ENCODE measurements at regions not wholly inside any gene's neighbourhood (a gene's known extent, or its start where the extent isn't known, plus 50 kb on each side); places are given as distances from the start of the nearest gene placed in this dataset.

DNA sequence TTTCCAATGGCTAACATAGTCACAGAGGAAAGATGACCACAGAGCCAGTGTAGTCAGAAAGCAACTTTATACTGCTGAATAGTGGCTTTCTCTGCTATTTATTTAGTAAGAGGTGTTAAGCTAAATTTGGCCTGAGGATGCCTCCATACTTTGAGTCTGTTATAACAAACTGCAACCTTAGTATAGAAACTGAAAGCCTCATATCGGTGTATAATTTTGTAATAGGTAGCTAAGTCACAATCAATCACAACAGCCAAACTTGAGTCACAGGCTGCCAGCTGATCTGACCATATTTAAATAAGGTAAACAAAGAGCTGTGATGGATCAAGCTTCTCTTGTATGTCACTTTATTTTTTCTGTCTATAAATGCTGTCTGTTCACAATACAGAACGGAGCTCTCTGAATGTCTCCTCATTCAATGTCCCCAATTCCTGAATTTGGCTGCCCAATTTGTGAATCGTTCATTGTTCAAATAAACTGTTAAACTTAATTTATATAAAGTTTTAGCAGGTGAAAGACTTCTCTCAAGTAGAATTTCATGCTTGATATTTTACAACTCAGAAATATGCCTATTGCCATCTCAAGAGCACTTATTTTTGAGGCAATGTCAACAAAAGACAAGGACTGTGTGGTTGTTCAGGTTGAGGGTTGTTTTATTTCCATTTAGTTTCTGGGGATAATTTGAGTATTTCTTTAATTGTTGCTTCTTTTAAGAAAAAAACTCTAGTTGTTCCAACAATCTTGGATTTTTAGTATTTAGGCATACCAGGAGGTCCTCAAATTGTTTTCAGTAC, 339.7 kb upstream of the B3GALT2 start:
- 1% methylated on average over 3 of the region's 3 CpGs for WGBS (ENCODE audit: insufficient coverage, low coverage, missing lambda C conversion rate)
- intact Hi-C loops (cut with micrococcal nuclease) = no loop called here
- no peak for TF ChIP-seq MYC (IDR thresholded peaks at IDR 0.05; ENCODE audit: low read depth, low read length)
- TF ChIP-seq MYC (CRISPR knock-in tag; IDR thresholded peaks at IDR 0.05; ENCODE audit: borderline replicate concordance, low read depth) = no peak
- TF ChIP-seq, protein P1, sequence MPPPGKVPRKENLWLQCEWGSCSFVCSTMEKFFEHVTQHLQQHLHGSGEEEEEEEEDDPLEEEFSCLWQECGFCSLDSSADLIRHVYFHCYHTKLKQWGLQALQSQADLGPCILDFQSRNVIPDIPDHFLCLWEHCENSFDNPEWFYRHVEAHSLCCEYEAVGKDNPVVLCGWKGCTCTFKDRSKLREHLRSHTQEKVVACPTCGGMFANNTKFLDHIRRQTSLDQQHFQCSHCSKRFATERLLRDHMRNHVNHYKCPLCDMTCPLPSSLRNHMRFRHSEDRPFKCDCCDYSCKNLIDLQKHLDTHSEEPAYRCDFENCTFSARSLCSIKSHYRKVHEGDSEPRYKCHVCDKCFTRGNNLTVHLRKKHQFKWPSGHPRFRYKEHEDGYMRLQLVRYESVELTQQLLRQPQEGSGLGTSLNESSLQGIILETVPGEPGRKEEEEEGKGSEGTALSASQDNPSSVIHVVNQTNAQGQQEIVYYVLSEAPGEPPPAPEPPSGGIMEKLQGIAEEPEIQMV (tag; conservative IDR thresholded peaks at IDR 0.05; ENCODE audit: low read depth) = no peak
- TF ChIP-seq TBL1XR1 (IDR thresholded peaks at IDR 0.05; ENCODE audit: low read length in 2 of 2) = no peak
- TF ChIP-seq, protein P2, sequence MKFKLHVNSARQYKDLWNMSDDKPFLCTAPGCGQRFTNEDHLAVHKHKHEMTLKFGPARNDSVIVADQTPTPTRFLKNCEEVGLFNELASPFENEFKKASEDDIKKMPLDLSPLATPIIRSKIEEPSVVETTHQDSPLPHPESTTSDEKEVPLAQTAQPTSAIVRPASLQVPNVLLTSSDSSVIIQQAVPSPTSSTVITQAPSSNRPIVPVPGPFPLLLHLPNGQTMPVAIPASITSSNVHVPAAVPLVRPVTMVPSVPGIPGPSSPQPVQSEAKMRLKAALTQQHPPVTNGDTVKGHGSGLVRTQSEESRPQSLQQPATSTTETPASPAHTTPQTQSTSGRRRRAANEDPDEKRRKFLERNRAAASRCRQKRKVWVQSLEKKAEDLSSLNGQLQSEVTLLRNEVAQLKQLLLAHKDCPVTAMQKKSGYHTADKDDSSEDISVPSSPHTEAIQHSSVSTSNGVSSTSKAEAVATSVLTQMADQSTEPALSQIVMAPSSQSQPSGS (CRISPR knock-in tag; IDR thresholded peaks at IDR 0.05) = no peak
- TF ChIP-seq MCM5 (IDR thresholded peaks at IDR 0.05; ENCODE audit: low read depth) = no peak
- TF ChIP-seq, protein P3, sequence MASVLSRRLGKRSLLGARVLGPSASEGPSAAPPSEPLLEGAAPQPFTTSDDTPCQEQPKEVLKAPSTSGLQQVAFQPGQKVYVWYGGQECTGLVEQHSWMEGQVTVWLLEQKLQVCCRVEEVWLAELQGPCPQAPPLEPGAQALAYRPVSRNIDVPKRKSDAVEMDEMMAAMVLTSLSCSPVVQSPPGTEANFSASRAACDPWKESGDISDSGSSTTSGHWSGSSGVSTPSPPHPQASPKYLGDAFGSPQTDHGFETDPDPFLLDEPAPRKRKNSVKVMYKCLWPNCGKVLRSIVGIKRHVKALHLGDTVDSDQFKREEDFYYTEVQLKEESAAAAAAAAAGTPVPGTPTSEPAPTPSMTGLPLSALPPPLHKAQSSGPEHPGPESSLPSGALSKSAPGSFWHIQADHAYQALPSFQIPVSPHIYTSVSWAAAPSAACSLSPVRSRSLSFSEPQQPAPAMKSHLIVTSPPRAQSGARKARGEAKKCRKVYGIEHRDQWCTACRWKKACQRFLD (CRISPR knock-in tag; IDR thresholded peaks at IDR 0.05) = no peak
- no peak for TF ChIP-seq KHSRP (IDR thresholded peaks at IDR 0.05)
- TF ChIP-seq, protein P4, sequence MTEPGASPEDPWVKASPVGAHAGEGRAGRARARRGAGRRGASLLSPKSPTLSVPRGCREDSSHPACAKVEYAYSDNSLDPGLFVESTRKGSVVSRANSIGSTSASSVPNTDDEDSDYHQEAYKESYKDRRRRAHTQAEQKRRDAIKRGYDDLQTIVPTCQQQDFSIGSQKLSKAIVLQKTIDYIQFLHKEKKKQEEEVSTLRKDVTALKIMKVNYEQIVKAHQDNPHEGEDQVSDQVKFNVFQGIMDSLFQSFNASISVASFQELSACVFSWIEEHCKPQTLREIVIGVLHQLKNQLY (CRISPR knock-in tag; conservative IDR thresholded peaks at IDR 0.05) = no peak
- TF ChIP-seq MCM3 (IDR thresholded peaks at IDR 0.05) = no peak
- no peak for TF ChIP-seq PHF21A (IDR thresholded peaks at IDR 0.05; ENCODE audit: borderline replicate concordance, low read depth)
- no peak for TF ChIP-seq HMG20A (CRISPR knock-in tag; conservative IDR thresholded peaks at IDR 0.05)
- TF ChIP-seq, protein P5, sequence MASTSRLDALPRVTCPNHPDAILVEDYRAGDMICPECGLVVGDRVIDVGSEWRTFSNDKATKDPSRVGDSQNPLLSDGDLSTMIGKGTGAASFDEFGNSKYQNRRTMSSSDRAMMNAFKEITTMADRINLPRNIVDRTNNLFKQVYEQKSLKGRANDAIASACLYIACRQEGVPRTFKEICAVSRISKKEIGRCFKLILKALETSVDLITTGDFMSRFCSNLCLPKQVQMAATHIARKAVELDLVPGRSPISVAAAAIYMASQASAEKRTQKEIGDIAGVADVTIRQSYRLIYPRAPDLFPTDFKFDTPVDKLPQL (IDR thresholded peaks at IDR 0.05; ENCODE audit: extremely low read depth, insufficient read length) = no peak
- TF ChIP-seq ETV5 (CRISPR knock-in tag; IDR thresholded peaks at IDR 0.05; ENCODE audit: low read depth) = no peak
- no peak for TF ChIP-seq GATA2 (CRISPR knock-in tag; IDR thresholded peaks at IDR 0.05)
- TF ChIP-seq TEAD4 (IDR thresholded peaks at IDR 0.05; ENCODE audit: low read length) = no peak
- TF ChIP-seq TEAD4 (CRISPR knock-in tag; IDR thresholded peaks at IDR 0.05; ENCODE audit: borderline replicate concordance) = no peak

More for the DNA sequence above, 339.7 kb upstream of the B3GALT2 start:
- CTCF ChIA-PET (ENCODE audit: low intra/inter-chr PET ratio) = no interaction called here
- no peak for DNase-seq (ENCODE audit: extremely low read depth in 1 of 4, low spot score in 3 of 4)
- Histone ChIP-seq H3K36me3 (ENCODE audit: control insufficient read depth, insufficient read depth, low read length) (no peaks in the 10 kb centered on the region), H3K4me3 (no peak overlapping the region), H3K27me3 (ENCODE audit: control insufficient read depth in 2 of 2, insufficient read depth in 2 of 2, low read length in 2 of 2) (no peaks in the 10 kb centered on the region), H3K27ac (ENCODE audit: extremely low read depth, low read depth, low read length) (no peak overlapping the region), H2AFZ (ENCODE audit: low read depth, low read length) (no peak overlapping the region), H3K9me1 (ENCODE audit: control insufficient read depth, insufficient read depth, low read length) (no peaks in the 10 kb centered on the region), H3K79me2 (ENCODE audit: control insufficient read depth, insufficient read depth, low read length) (no peaks in the 10 kb centered on the region), H3K4me1 (replicated peaks in 1 of 2; ENCODE audit: control insufficient read depth in 2 of 2, insufficient read depth in 2 of 2, low read length in 2 of 2) (no peaks in the 10 kb centered on the region), H3K9ac (ENCODE audit: insufficient read depth in 1 of 2, low read depth in 2 of 2, low read length in 2 of 2) (no peak overlapping the region), H3K4me2 (ENCODE audit: insufficient read depth, low read length) (no peak overlapping the region), H3K9me3 (replicated peaks; ENCODE audit: control insufficient read depth, insufficient read depth, low read depth, low read length) (peaks cover 3% of the 10 kb centered on the region; the same call in 1 of the 2 replicates), H4K20me1 (replicated peaks; ENCODE audit: control insufficient read depth, insufficient read depth, low read length) (no peaks in the 10 kb centered on the region)
- FAIRE-seq = no peak
- no TSS peak for BruUV-seq (replicated peaks)
- POLR2A ChIA-PET = no interaction called here
- in situ Hi-C loops (cut with MboI) = no loop called here
- ATAC-seq = no peak

All from K562 (cell line).